DND-41 (cell line): ENCODE measurements at regions not wholly inside any gene's neighbourhood (a gene's known extent, or its start where the extent isn't known, plus 50 kb on each side); places are given as distances from the start of the nearest gene placed in this dataset.

Experiments used
- ATAC-seq: fragments of 200-7000 bp; cut with Tn5 transposase; 3 replicates; pipeline ENCODE4 v1.9.1; 2021; ENCODE audit warnings: low read depth; ENCODE audit not compliant: insufficient read depth
- DNase-seq: peaks from one replicate; pipeline ENCODE4 v3.0.0-alpha.2; 2020
- H2AFZ ChIP-seq: 2 replicates; pipeline ENCODE4 v1.6.0; 2012; ENCODE audit warnings: low read depth, low read length
- H3K27ac ChIP-seq: 2 replicates; pipeline ENCODE4 v1.5.1; 2012; ENCODE audit warnings: low read length, inconsistent platforms
- H3K27me3 ChIP-seq: fragments of 200-600 bp; sonication (generic); 2 replicates; pipeline ENCODE4 v1.6.0; 2012; ENCODE audit warnings: low read length, mild to moderate bottlenecking, inconsistent platforms; ENCODE audit not compliant: insufficient read depth, poor library complexity
- H3K36me3 ChIP-seq: 2 replicates; pipeline ENCODE4 v1.5.1; 2012; ENCODE audit warnings: low read length, inconsistent platforms; ENCODE audit not compliant: insufficient read depth
- H3K4me1 ChIP-seq: 2 replicates; pipeline ENCODE4 v1.5.1; 2012; ENCODE audit warnings: mild to moderate bottlenecking, low read length; ENCODE audit not compliant: insufficient read depth
- H3K4me2 ChIP-seq: 2 replicates; pipeline ENCODE4 v1.6.0; 2012; ENCODE audit warnings: mild to moderate bottlenecking, moderate library complexity, low read length, inconsistent platforms; ENCODE audit not compliant: insufficient read depth
- H3K4me3 ChIP-seq, 2 experiments: fragments of 200-600 bp in 1 of 2; shearing (Covaris generic) in 1 of 2; 2 replicates each; pipeline ENCODE4 v1.5.1; 2012 to 2016; ENCODE audit warnings: inconsistent platforms in 2 of 2, low read length in 2 of 2, mild to moderate bottlenecking in 2 of 2, low read depth in 1 of 2, moderate library complexity in 1 of 2
- H3K79me2 ChIP-seq: 2 replicates; pipeline ENCODE4 v1.6.0; 2012; ENCODE audit warnings: low read length, inconsistent platforms; ENCODE audit not compliant: insufficient read depth
- H3K9ac ChIP-seq: 2 replicates; pipeline ENCODE4 v1.6.0; 2012; ENCODE audit warnings: low read depth, mild to moderate bottlenecking, inconsistent platforms, low read length, moderate library complexity
- H3K9me3 ChIP-seq: 2 replicates; pipeline ENCODE4 v1.5.1; 2012; ENCODE audit warnings: low read length, moderate library complexity, mild to moderate bottlenecking, inconsistent platforms; ENCODE audit not compliant: insufficient read depth, severe bottlenecking
- H4K20me1 ChIP-seq: 2 replicates; pipeline ENCODE4 v1.6.0; 2012; ENCODE audit warnings: low read length; ENCODE audit not compliant: insufficient read depth
- CTCF ChIP-seq: IDR thresholded peaks from 2 replicates; pipeline ENCODE4 v1.5.1; 2012; ENCODE audit warnings: borderline replicate concordance, low read length, moderate library complexity, mild to moderate bottlenecking; ENCODE audit not compliant: poor library complexity, severe bottlenecking; ENCODE audit errors: extremely low read depth
- EZH2 ChIP-seq: IDR thresholded peaks from 3 replicates; pipeline ENCODE4 v1.6.1; 2012; ENCODE audit warnings: borderline replicate concordance, low read depth, mild to moderate bottlenecking, moderate library complexity, low read length, inconsistent platforms; ENCODE audit not compliant: severe bottlenecking

GRCh38 chr6:113500221-113500620 is 356.9 kb upstream of the MARCKS start:
- no peaks in the 10 kb centered on the region for H3K36me3 ChIP-seq
- H3K9me3 ChIP-seq: no peaks in the 10 kb centered on the region
- H2AFZ ChIP-seq: no peak overlapping the region
- no peaks in the 10 kb centered on the region for H3K27me3 ChIP-seq
- no peaks in the 10 kb centered on the region for H3K4me1 ChIP-seq
- TF ChIP-seq EZH2 (no peak), CTCF (no peak)
- H3K9ac ChIP-seq: no peak overlapping the region
- no peak for DNase-seq
- no peaks in the 10 kb centered on the region for H3K79me2 ChIP-seq
- no peaks in the 10 kb centered on the region for H4K20me1 ChIP-seq
- H3K4me2 ChIP-seq: no peak overlapping the region
- no peak overlapping the region for H3K4me3 ChIP-seq
- H3K27ac ChIP-seq: no peak overlapping the region
- no peak for ATAC-seq

GRCh38 chr6:113505084-113505699 is 352.0 kb upstream of the MARCKS start:
- Histone ChIP-seq H3K4me3 (no peak overlapping the region), H3K4me1 (no peaks in the 10 kb centered on the region), H3K36me3 (no peaks in the 10 kb centered on the region), H3K27ac (no peak overlapping the region), H2AFZ (no peak overlapping the region), H3K27me3 (no peaks in the 10 kb centered on the region), H3K79me2 (no peaks in the 10 kb centered on the region), H3K4me2 (no peak overlapping the region), H4K20me1 (no peaks in the 10 kb centered on the region), H3K9me3 (no peaks in the 10 kb centered on the region), H3K9ac (no peak overlapping the region)
- TF ChIP-seq CTCF (no peak), EZH2 (no peak)
- DNase-seq (no peak), ATAC-seq (no peak)

- Histone ChIP-seq H3K4me3 (no peak overlapping the region), H3K36me3 (no peaks in the 10 kb centered on the region), H4K20me1 (no peaks in the 10 kb centered on the region), H3K9me3 (no peaks in the 10 kb centered on the region), H3K27ac (no peak overlapping the region), H3K27me3 (no peaks in the 10 kb centered on the region), H2AFZ (no peak overlapping the region), H3K4me1 (no peaks in the 10 kb centered on the region), H3K79me2 (no peaks in the 10 kb centered on the region), H3K9ac (no peak overlapping the region), H3K4me2 (no peak overlapping the region)
- no peak for ATAC-seq
- TF ChIP-seq CTCF: no peak
- no peak for TF ChIP-seq EZH2
- no peak for DNase-seq
Measured at GRCh38 chr6:113508249-113508648, 348.9 kb upstream of the MARCKS start.
